ENCODE measurements at regions not wholly inside any gene's neighbourhood (a gene's known extent, or its start where the extent isn't known, plus 50 kb on each side); places are given as distances from the start of the nearest gene placed in this dataset.

GRCh38 chr2:226487573-226487972 lies 312.0 kb downstream of the IRS1 start:
- TF ChIP-seq EZH2 (IDR thresholded peaks at IDR 0.05; ENCODE audit: insufficient read depth, poor library complexity, severe bottlenecking), result no peak
- TF ChIP-seq EZH2phosphoT487 (IDR thresholded peaks at IDR 0.05; ENCODE audit: insufficient read depth, low read depth), result no peak
- Histone ChIP-seq H3K4me1 (ENCODE audit: insufficient read depth) (peaks cover 24% of the 10 kb centered on the region), H3K9me3 (ENCODE audit: low read depth) (no peaks in the 10 kb centered on the region), H3K9me2 (ENCODE audit: insufficient read depth) (no peaks in the 10 kb centered on the region), H3K27me3 (replicated peaks; ENCODE audit: insufficient read depth) (no peaks in the 10 kb centered on the region), H3K4me3 (no peak overlapping the region), H3K9ac (no peak overlapping the region), H3K36me3 (ENCODE audit: low read depth) (no peaks in the 10 kb centered on the region), H3K4me2 (ENCODE audit: unreplicated experiment) (no peak overlapping the region), H2AFZ (no peak overlapping the region), H3K27ac (no peak overlapping the region), H3K79me2 (ENCODE audit: insufficient read depth) (no peaks in the 10 kb centered on the region), H3F3A (ENCODE audit: insufficient read depth) (peaks cover 19% of the 10 kb centered on the region; the same call in 1 of the 2 replicates), H4K20me1 (ENCODE audit: insufficient read depth) (no peaks in the 10 kb centered on the region)
- 95 to 98% methylated on average over 3 of the region's 3 CpGs for WGBS, 2 experiments (ENCODE audit: low coverage in 1 of 2, low lambda C conversion rate in 2 of 2, missing lambda C conversion rate in 2 of 2)
- in situ Hi-C loops (cut with MboI), result no loop called here
- DNase-seq, result no peak

DNA sequence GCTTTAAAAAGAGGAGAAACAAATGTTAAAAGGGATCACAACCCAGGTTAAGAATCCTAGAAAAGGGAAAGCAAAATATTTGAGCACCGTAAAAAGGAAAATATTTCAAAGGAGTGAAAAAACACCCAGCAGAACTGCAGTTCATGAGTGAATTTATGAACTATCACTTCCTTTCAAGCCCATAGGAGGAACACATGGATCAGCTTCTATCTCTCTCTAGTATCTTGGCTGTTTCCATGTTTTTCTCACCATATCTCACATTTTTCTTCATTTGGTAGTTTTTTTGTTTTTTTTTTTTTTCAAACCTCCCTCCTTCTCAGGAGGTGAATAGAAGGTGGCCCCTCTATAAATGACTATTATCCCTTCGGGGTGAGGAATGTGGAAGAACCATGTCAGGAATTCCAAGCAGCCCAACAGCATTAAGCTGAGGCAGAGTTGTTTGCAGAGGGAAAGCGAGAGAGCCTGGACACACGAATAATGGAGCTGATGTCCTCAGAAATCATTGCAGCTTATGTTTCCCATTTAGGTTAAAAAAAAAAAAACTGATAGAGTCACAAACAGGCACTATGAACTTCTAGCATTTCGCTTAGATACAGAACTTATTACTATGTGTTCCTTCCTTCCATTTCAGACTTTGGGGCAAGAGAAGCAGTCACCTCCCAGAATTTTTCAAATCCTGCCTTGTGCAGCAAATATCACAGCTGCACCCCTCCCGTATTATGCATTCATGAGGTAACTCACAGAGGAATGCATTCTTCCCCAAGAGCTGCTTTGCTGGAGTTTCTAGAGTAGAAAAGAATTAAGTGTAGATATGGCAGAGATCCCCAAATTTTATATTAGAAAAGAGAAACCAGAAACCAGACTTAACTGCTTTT lies 315.6 kb downstream of the IRS1 start:
- Histone ChIP-seq H3F3A (ENCODE audit: insufficient read depth) (peaks cover 9% of the 10 kb centered on the region), H3K9me3 (ENCODE audit: low read depth) (no peaks in the 10 kb centered on the region), H3K36me3 (ENCODE audit: low read depth) (no peaks in the 10 kb centered on the region), H3K9me2 (ENCODE audit: insufficient read depth) (no peaks in the 10 kb centered on the region), H3K4me1 (ENCODE audit: insufficient read depth) (peaks cover 12% of the 10 kb centered on the region), H3K4me2 (ENCODE audit: unreplicated experiment) (peak overlapping the region; percentile 16), H3K27ac (no peak overlapping the region), H4K20me1 (ENCODE audit: insufficient read depth) (no peaks in the 10 kb centered on the region), H3K4me3 (no peak overlapping the region), H3K79me2 (ENCODE audit: insufficient read depth) (no peaks in the 10 kb centered on the region), H2AFZ (peak overlapping the region; percentile 34; the same call in 1 of the 2 replicates), H3K27me3 (replicated peaks; ENCODE audit: insufficient read depth) (no peaks in the 10 kb centered on the region), H3K9ac (no peak overlapping the region)
- in situ Hi-C loops (cut with MboI), result no loop called here
- WGBS, 2 experiments (ENCODE audit: low coverage in 1 of 2, low lambda C conversion rate in 2 of 2, missing lambda C conversion rate in 2 of 2), result 68 to 70% methylated on average over 6 of the region's 6 CpGs
- DNase-seq, result peak; percentile 51
- TF ChIP-seq EZH2phosphoT487 (IDR thresholded peaks at IDR 0.05; ENCODE audit: insufficient read depth, low read depth), result no peak
- TF ChIP-seq EZH2 (IDR thresholded peaks at IDR 0.05; ENCODE audit: insufficient read depth, poor library complexity, severe bottlenecking), result no peak

DNA sequence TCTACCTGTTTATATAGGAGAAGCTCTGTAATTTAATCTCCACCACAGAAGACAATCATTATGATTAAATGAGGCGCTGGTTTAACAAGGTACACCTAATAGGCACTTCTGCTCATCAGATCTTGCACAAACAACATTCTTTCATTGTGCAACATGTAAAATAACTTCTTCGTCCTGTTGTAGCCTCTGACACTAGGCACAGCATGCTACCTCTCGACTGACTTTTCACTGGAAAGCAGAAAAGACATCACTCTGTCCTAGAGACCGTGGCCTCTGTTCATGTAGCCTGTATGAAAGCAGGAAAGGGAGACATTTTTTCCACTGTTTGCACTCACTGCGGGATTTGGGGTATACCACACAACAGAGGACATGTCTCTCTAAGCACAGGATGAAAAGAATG lies 316.5 kb downstream of the IRS1 start:
- no peak for DNase-seq
- H3K4me3 ChIP-seq, result no peak overlapping the region
- 87 to 88% methylated on average over 5 of the region's 5 CpGs for WGBS, 2 experiments (ENCODE audit: low coverage in 1 of 2, low lambda C conversion rate in 2 of 2, missing lambda C conversion rate in 2 of 2)

DNA sequence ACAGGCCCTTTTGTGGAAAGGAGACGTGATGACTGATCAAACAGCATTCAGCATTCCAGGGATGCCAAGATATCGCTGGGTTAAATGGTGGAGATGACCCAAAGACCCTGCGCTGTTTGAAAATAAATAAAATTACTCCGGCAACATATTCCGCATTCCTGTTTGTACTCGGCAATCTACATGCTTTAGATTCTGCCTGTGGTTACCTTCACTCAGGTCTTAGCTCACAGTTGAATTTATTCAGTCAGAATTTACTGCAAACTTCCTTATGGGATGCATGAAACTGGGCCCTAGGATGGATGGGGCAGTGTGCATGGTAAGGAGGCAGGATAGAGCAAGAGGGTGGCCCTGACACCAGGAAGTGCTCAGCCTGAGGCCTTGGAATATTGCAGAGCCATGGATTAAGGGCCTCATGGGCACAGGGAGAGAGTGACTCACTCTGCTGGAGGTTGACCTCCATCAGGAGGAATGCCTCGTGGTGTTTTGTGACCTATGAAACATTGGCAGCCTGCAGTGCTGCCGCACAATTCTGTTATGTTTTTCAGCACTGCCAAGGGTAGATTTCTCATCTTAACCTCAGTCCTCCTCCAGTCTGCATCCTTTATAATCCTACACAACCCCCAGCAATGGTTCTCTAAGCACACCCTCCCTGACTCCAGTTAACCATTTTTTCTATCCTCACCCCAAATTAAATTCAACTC lies 321.4 kb downstream of the IRS1 start:
- no peaks in the 10 kb centered on the region for H3K79me2 ChIP-seq (ENCODE audit: insufficient read depth)
- no peak overlapping the region for H3K4me3 ChIP-seq
- WGBS, 2 experiments (ENCODE audit: low coverage in 1 of 2, low lambda C conversion rate in 2 of 2, missing lambda C conversion rate in 2 of 2), result 38 to 39% methylated on average over 8 of the region's 8 CpGs
- DNase-seq, result peak; percentile 95
- H3F3A ChIP-seq (ENCODE audit: insufficient read depth), result peaks cover 27% of the 10 kb centered on the region
- in situ Hi-C loops (cut with MboI), result no loop called here
- H3K27ac ChIP-seq, result peak overlapping the region; percentile 71
- TF ChIP-seq EZH2phosphoT487 (IDR thresholded peaks at IDR 0.05; ENCODE audit: insufficient read depth, low read depth), result no peak
- TF ChIP-seq EZH2 (IDR thresholded peaks at IDR 0.05; ENCODE audit: insufficient read depth, poor library complexity, severe bottlenecking), result no peak
- H4K20me1 ChIP-seq (ENCODE audit: insufficient read depth), result no peaks in the 10 kb centered on the region
- no peaks in the 10 kb centered on the region for H3K36me3 ChIP-seq (ENCODE audit: low read depth)
- 0 out of 2 replicates have a peak overlapping the region, but pooled peaks have one; percentile 10 for H3K9ac ChIP-seq
- no peaks in the 10 kb centered on the region for H3K9me2 ChIP-seq (ENCODE audit: insufficient read depth)
- H3K4me2 ChIP-seq (ENCODE audit: unreplicated experiment), result peak overlapping the region; percentile 36
- peak overlapping the region; percentile 59 for H2AFZ ChIP-seq
- H3K4me1 ChIP-seq (ENCODE audit: insufficient read depth), result peaks cover 40% of the 10 kb centered on the region
- no peaks in the 10 kb centered on the region for H3K9me3 ChIP-seq (ENCODE audit: low read depth)
- no peaks in the 10 kb centered on the region for H3K27me3 ChIP-seq (replicated peaks; ENCODE audit: insufficient read depth)

More for the DNA sequence above, 316.5 kb downstream of the IRS1 start:
- no peak overlapping the region for H2AFZ ChIP-seq
- H3K9ac ChIP-seq, result no peak overlapping the region
- no peaks in the 10 kb centered on the region for H3K36me3 ChIP-seq (ENCODE audit: low read depth)
- H3K4me1 ChIP-seq (ENCODE audit: insufficient read depth), result peaks cover 19% of the 10 kb centered on the region
- no peak overlapping the region for H3K4me2 ChIP-seq (ENCODE audit: unreplicated experiment)
- no peak for TF ChIP-seq EZH2phosphoT487 (IDR thresholded peaks at IDR 0.05; ENCODE audit: insufficient read depth, low read depth)
- TF ChIP-seq EZH2 (IDR thresholded peaks at IDR 0.05; ENCODE audit: insufficient read depth, poor library complexity, severe bottlenecking), result no peak
- H3F3A ChIP-seq (ENCODE audit: insufficient read depth), result peaks cover 15% of the 10 kb centered on the region
- no peaks in the 10 kb centered on the region for H3K79me2 ChIP-seq (ENCODE audit: insufficient read depth)
- H4K20me1 ChIP-seq (ENCODE audit: insufficient read depth), result no peaks in the 10 kb centered on the region
- no peaks in the 10 kb centered on the region for H3K9me3 ChIP-seq (ENCODE audit: low read depth)
- H3K27me3 ChIP-seq (replicated peaks; ENCODE audit: insufficient read depth), result no peaks in the 10 kb centered on the region
- in situ Hi-C loops (cut with MboI), result no loop called here
- no peaks in the 10 kb centered on the region for H3K9me2 ChIP-seq (ENCODE audit: insufficient read depth)
- no peak overlapping the region for H3K27ac ChIP-seq

All from GM23248 (cell line).